Stomach (tissue), 4 donors: ENCODE measurements at regions not wholly inside any gene's neighbourhood (a gene's known extent, or its start where the extent isn't known, plus 50 kb on each side); places are given as distances from the start of the nearest gene placed in this dataset.

Source experiments
- POLR2A ChIP-seq, 4 donors: fragments of 450-650 bp; IDR thresholded peaks; one replicate each; pipeline ENCODE4 v1.6.1; 2016; ENCODE audit warnings: antibody characterized with exemption in 4 of 4, control low read depth in 2 of 4, mild to moderate bottlenecking in 1 of 4, moderate library complexity in 1 of 4
- POLR2AphosphoS5 ChIP-seq, 3 donors: sonication (generic); formaldehyde crosslinking; IDR thresholded peaks; one replicate each; pipeline ENCODE4 v1.6.1; 2016; ENCODE audit warnings: antibody characterized with exemption in 3 of 3
- TF ChIP-seq, protein P1 (sequence below), 7 experiments: fragments of 450-650 bp in 4 of 7; fragments of 200-600 bp in 3 of 7; sonication (generic) in 3 of 7; IDR thresholded peaks; one replicate each; pipeline ENCODE4 v1.5.1; 2016 to 2019; ENCODE audit warnings: antibody characterized with exemption in 7 of 7, control low read depth in 2 of 7, mild to moderate bottlenecking in 1 of 7

GRCh38 chr12:61654698-61655097 lies 605.5 kb upstream of the USP15 start:
- TF ChIP-seq POLR2AphosphoS5 (IDR thresholded peaks at IDR 0.05), result no peak
- TF ChIP-seq, protein P1, sequence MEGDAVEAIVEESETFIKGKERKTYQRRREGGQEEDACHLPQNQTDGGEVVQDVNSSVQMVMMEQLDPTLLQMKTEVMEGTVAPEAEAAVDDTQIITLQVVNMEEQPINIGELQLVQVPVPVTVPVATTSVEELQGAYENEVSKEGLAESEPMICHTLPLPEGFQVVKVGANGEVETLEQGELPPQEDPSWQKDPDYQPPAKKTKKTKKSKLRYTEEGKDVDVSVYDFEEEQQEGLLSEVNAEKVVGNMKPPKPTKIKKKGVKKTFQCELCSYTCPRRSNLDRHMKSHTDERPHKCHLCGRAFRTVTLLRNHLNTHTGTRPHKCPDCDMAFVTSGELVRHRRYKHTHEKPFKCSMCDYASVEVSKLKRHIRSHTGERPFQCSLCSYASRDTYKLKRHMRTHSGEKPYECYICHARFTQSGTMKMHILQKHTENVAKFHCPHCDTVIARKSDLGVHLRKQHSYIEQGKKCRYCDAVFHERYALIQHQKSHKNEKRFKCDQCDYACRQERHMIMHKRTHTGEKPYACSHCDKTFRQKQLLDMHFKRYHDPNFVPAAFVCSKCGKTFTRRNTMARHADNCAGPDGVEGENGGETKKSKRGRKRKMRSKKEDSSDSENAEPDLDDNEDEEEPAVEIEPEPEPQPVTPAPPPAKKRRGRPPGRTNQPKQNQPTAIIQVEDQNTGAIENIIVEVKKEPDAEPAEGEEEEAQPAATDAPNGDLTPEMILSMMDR (IDR thresholded peaks at IDR 0.05), result peak in 1 of 7 experiments; percentile 6
- no peak for TF ChIP-seq POLR2A (IDR thresholded peaks at IDR 0.05)
